H1 (cell line): ENCODE measurements at regions not wholly inside any gene's neighbourhood (a gene's known extent, or its start where the extent isn't known, plus 50 kb on each side); places are given as distances from the start of the nearest gene placed in this dataset.

ENCODE experiments used
- CTCF ChIA-PET: fragments of 300-600 bp; sonication (Branson Sonifier 250); formaldehyde crosslinking; loops from one replicate; lab custom pipeline; 2021; ENCODE audit not compliant: partially characterized antibody; lab: Charles Lee
- POLR2A ChIA-PET: fragments of 300-600 bp; sonication (Branson Sonifier 250); formaldehyde crosslinking; loops from one replicate; lab custom pipeline; 2021; ENCODE audit warnings: inconsistent platforms; ENCODE audit not compliant: partially characterized antibody; lab: Charles Lee
- DNase-seq, 2 experiments: peaks; one replicate each; pipeline versions ENCODE4 v3.0.0 to v3.0.0-alpha.2; 2010 to 2022; ENCODE audit warnings: low spot score in 2 of 2, low read depth in 1 of 2, mixed read lengths in 1 of 2
- FAIRE-seq: peaks from 2 replicates; lab custom pipeline; 2011; peaks lifted over from hg19 to GRCh38; lab: Jason Lieb, UNC
- H2AFZ ChIP-seq: 2 replicates; pipeline ENCODE4 v1.8.1; 2012; ENCODE audit warnings: low read length, inconsistent platforms
- H2AK5ac ChIP-seq: 2 replicates; pipeline ENCODE4 v1.6.1; 2013; ENCODE audit warnings: low read depth, low read length
- H2BK120ac ChIP-seq: replicated peaks from 2 replicates; pipeline ENCODE3; 2013; ENCODE audit warnings: low read depth, low read length, inconsistent platforms
- H2BK12ac ChIP-seq: 2 replicates; pipeline ENCODE4 v1.6.1; 2013; ENCODE audit warnings: low read depth, low read length
- H2BK15ac ChIP-seq: 2 replicates; pipeline ENCODE4 v1.6.1; 2013; ENCODE audit warnings: low read length
- H2BK20ac ChIP-seq: 2 replicates; pipeline ENCODE4 v1.6.1; 2013; ENCODE audit warnings: low read length
- H2BK5ac ChIP-seq: 2 replicates; pipeline ENCODE4 v1.6.1; 2013; ENCODE audit warnings: low read depth, low read length
- H3K14ac ChIP-seq: 2 replicates; pipeline ENCODE4 v1.6.1; 2013; ENCODE audit warnings: inconsistent platforms; ENCODE audit not compliant: insufficient read length
- H3K18ac ChIP-seq: 2 replicates; pipeline ENCODE4 v1.6.1; 2013; ENCODE audit warnings: low read length; ENCODE audit errors: extremely low read depth
- H3K23ac ChIP-seq: 2 replicates; pipeline ENCODE4 v1.6.1; 2013; ENCODE audit warnings: inconsistent platforms; ENCODE audit not compliant: insufficient read length
- H3K23me2 ChIP-seq: 2 replicates; pipeline ENCODE4 v1.6.1; 2013; ENCODE audit warnings: low read depth, low read length
- H3K27ac ChIP-seq: 2 replicates; pipeline ENCODE4 v1.6.1; 2011; ENCODE audit warnings: low read depth, low read length, inconsistent platforms
- H3K27me3 ChIP-seq, 4 experiments: replicated peaks in 1 of 4; 1 replicate in 1 of 4; 2 replicates in 3 of 4; pipeline versions ENCODE4 v1.6.1 to v1.8.1; 2011 to 2013; ENCODE audit warnings: low read length in 3 of 4, mild to moderate bottlenecking in 3 of 4, inconsistent platforms in 2 of 4, mixed read lengths in 2 of 4, moderate library complexity in 1 of 4; ENCODE audit not compliant: control insufficient read depth in 3 of 4, insufficient read depth in 3 of 4; ENCODE audit errors: extremely low read depth in 1 of 4
- H3K36me3 ChIP-seq, 4 experiments: 2 replicates each; pipeline versions ENCODE4 v1.6.1 to v1.8.1; 2011 to 2013; ENCODE audit warnings: mild to moderate bottlenecking in 4 of 4, low read length in 3 of 4, moderate library complexity in 2 of 4, control low read depth in 1 of 4, inconsistent platforms in 1 of 4; ENCODE audit not compliant: insufficient read depth in 4 of 4, control insufficient read depth in 2 of 4
- H3K4ac ChIP-seq: replicated peaks from 2 replicates; pipeline ENCODE3; 2013; ENCODE audit warnings: low read length, low read depth, mixed read lengths, inconsistent platforms; ENCODE audit not compliant: insufficient read length
- H3K4me1 ChIP-seq, 4 experiments: replicated peaks in 1 of 4; 1 replicate in 1 of 4; 2 replicates in 3 of 4; pipeline versions ENCODE4 v1.6.1 to v1.8.1; 2011 to 2013; ENCODE audit warnings: low read length in 3 of 4, inconsistent platforms in 2 of 4, mixed read lengths in 1 of 4; ENCODE audit not compliant: insufficient read depth in 4 of 4, control insufficient read depth in 3 of 4
- H3K4me2 ChIP-seq, 2 experiments: 2 replicates each; pipeline versions ENCODE4 v1.6.1 to v1.8.1; 2011 to 2013; ENCODE audit warnings: low read depth in 2 of 2, low read length in 2 of 2, control low read depth in 1 of 2, inconsistent platforms in 1 of 2, mild to moderate bottlenecking in 1 of 2; ENCODE audit not compliant: insufficient read depth in 1 of 2
- H3K4me3 ChIP-seq, 4 experiments: fragments of 200-600, 300-600 bp in 1 of 4; sonication (generic), shearing (Covaris generic), sonication (Bioruptor Twin) in 1 of 4; 2 replicates each; pipeline versions ENCODE4 v1.5.1 to v1.8.1; 2011 to 2016; ENCODE audit warnings: low read length in 4 of 4, low read depth in 3 of 4, control low read depth in 2 of 4, inconsistent platforms in 2 of 4, mild to moderate bottlenecking in 2 of 4, mixed read lengths in 1 of 4, moderate library complexity in 1 of 4; ENCODE audit not compliant: insufficient read depth in 2 of 4; ENCODE audit errors: extremely low read depth in 1 of 4
- H3K56ac ChIP-seq: replicated peaks from 2 replicates; pipeline ENCODE3; 2013; ENCODE audit warnings: low read depth, mild to moderate bottlenecking, mixed read lengths, low read length, inconsistent platforms; ENCODE audit not compliant: insufficient read length
- H3K79me1 ChIP-seq: 2 replicates; pipeline ENCODE4 v1.6.1; 2013; ENCODE audit warnings: low read depth, low read length, control low read depth
- H3K79me2 ChIP-seq, 2 experiments: 2 replicates each; pipeline versions ENCODE4 v1.6.1 to v1.8.1; 2012 to 2013; ENCODE audit warnings: low read length in 2 of 2, mild to moderate bottlenecking in 2 of 2, inconsistent platforms in 1 of 2; ENCODE audit not compliant: insufficient read depth in 2 of 2, control insufficient read depth in 1 of 2
- H3K9ac ChIP-seq, 4 experiments: replicated peaks in 1 of 4; 1 replicate in 1 of 4; 2 replicates in 3 of 4; pipeline versions ENCODE4 v1.6.1 to v1.8.1; 2011 to 2013; ENCODE audit warnings: low read depth in 3 of 4, low read length in 3 of 4, control low read depth in 2 of 4, mild to moderate bottlenecking in 2 of 4, moderate library complexity in 2 of 4, inconsistent platforms in 1 of 4; ENCODE audit errors: extremely low read depth in 1 of 4
- H3K9me3 ChIP-seq, 2 experiments: 2 replicates each; pipeline versions ENCODE4 v1.6.1 to v1.8.1; 2012 to 2013; ENCODE audit warnings: mild to moderate bottlenecking in 2 of 2, moderate library complexity in 2 of 2, control low read depth in 1 of 2, inconsistent platforms in 1 of 2, low read depth in 1 of 2, low read length in 1 of 2, mixed read lengths in 1 of 2; ENCODE audit not compliant: insufficient read depth in 2 of 2
- H4K20me1 ChIP-seq, 2 experiments: replicated peaks in 1 of 2; 2 replicates each; pipeline versions ENCODE3 to v1.8.1; 2011 to 2013; ENCODE audit warnings: inconsistent platforms in 2 of 2, low read length in 2 of 2, mild to moderate bottlenecking in 1 of 2; ENCODE audit not compliant: insufficient read depth in 2 of 2, control insufficient read depth in 1 of 2
- H4K5ac ChIP-seq: 2 replicates; pipeline ENCODE4 v1.6.1; 2013; ENCODE audit warnings: low read length, low read depth, mixed read lengths, inconsistent platforms; ENCODE audit not compliant: insufficient read length
- H4K8ac ChIP-seq: 2 replicates; pipeline ENCODE4 v1.8.0; 2013; ENCODE audit warnings: mild to moderate bottlenecking, moderate library complexity, low read length, inconsistent platforms; ENCODE audit not compliant: insufficient read depth; ENCODE audit errors: extremely low read depth
- H4K91ac ChIP-seq: replicated peaks from 2 replicates; pipeline ENCODE3; 2013; ENCODE audit warnings: low read length, mixed read lengths, inconsistent platforms; ENCODE audit not compliant: insufficient read length
- CHD1 ChIP-seq: IDR thresholded peaks from 2 replicates; pipeline ENCODE4 v1.6.1; 2012; ENCODE audit warnings: low read depth, low read length, improper control_type of control experiment
- CHD2 ChIP-seq: IDR thresholded peaks from 2 replicates; pipeline ENCODE4 v1.6.1; 2012; ENCODE audit warnings: low read length, improper control_type of control experiment
- FOSL1 ChIP-seq: IDR thresholded peaks from 2 replicates; pipeline ENCODE4 v1.6.1; 2011; ENCODE audit warnings: mild to moderate bottlenecking, low read depth, low read length, moderate library complexity; ENCODE audit not compliant: insufficient read depth
- HDAC2 ChIP-seq, 2 experiments: fragments of 300-600 bp in 1 of 2; sonication (generic) in 1 of 2; IDR thresholded peaks; 2 replicates each; pipeline ENCODE4 v1.6.1; 2011 to 2012; ENCODE audit warnings: low read depth in 2 of 2, low read length in 2 of 2, mild to moderate bottlenecking in 2 of 2, moderate library complexity in 2 of 2, borderline replicate concordance in 1 of 2, inconsistent platforms in 1 of 2
- KDM4A ChIP-seq: IDR thresholded peaks from one replicate; pipeline ENCODE4 v1.7.1; 2012; ENCODE audit warnings: low read depth, mild to moderate bottlenecking, moderate library complexity, low read length, inconsistent platforms; ENCODE audit not compliant: severe bottlenecking
- KDM5A ChIP-seq: fragments of 200-600 bp; IDR thresholded peaks from 2 replicates; pipeline ENCODE4 v1.7.1; 2012; ENCODE audit warnings: mild to moderate bottlenecking, low read length, inconsistent platforms, mixed read lengths
- RFX5 ChIP-seq: IDR thresholded peaks from 2 replicates; pipeline ENCODE4 v1.6.1; 2011; ENCODE audit warnings: low read depth, low read length, improper control_type of control experiment, borderline replicate concordance
- SIRT6 ChIP-seq: IDR thresholded peaks from one replicate; pipeline ENCODE4 v1.7.1; 2012; ENCODE audit warnings: low read length, inconsistent platforms
- SIX5 ChIP-seq: IDR thresholded peaks from 2 replicates; pipeline ENCODE4 v1.6.1; 2011; ENCODE audit warnings: mild to moderate bottlenecking, low read depth, low read length
- SP1 ChIP-seq: IDR thresholded peaks from 2 replicates; pipeline ENCODE4 v1.6.1; 2011; ENCODE audit warnings: low read depth, low read length
- YY1 ChIP-seq: IDR thresholded peaks from 2 replicates; pipeline ENCODE4 v1.6.1; 2011; ENCODE audit warnings: low read depth, mild to moderate bottlenecking, low read length
- ZNF274 ChIP-seq: IDR thresholded peaks from 2 replicates; pipeline ENCODE4 v1.7.0; 2012; ENCODE audit warnings: low read length, borderline replicate concordance; ENCODE audit errors: extremely low read depth
- TF ChIP-seq, protein P1 (sequence below): IDR thresholded peaks from 2 replicates; pipeline ENCODE4 v1.6.1; 2012; ENCODE audit warnings: inconsistent platforms

DNA sequence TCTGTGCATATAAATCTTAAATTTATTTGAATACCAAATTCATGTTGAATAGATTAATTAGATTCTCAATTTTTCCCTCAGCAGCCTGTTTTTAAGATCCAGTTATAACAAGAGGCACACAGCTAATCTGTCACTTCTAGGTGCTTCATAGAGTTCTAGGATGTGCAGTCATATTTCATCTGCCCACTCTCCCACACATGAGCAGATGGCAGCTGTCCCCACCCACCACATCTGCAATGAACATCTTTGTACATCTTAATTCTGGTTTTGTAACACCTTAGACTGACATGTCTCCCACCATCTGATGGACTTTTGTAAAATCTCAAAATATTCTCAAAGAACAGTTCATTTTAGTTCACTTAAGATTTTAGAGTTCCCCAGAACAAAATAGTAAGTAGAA, 250.8 kb upstream of the ST6GAL2 start:
- H4K91ac ChIP-seq = no peak overlapping the region
- H4K5ac ChIP-seq = no peak overlapping the region
- no peak overlapping the region for H2AFZ ChIP-seq
- H3K36me3 ChIP-seq = no peaks in the 10 kb centered on the region
- no peaks in the 10 kb centered on the region for H3K4me1 ChIP-seq
- no peak overlapping the region for H2BK20ac ChIP-seq
- no peaks in the 10 kb centered on the region for H3K27me3 ChIP-seq
- no peak overlapping the region for H3K56ac ChIP-seq
- no peak overlapping the region for H3K18ac ChIP-seq
- H2AK5ac ChIP-seq = no peak overlapping the region
- no peak overlapping the region for H3K27ac ChIP-seq
- H2BK5ac ChIP-seq = no peak overlapping the region
- H4K20me1 ChIP-seq = peaks cover 0 to 4% of the 10 kb centered on the region in 2 experiments
- no peaks in the 10 kb centered on the region for H3K79me1 ChIP-seq
- TF ChIP-seq CHD2 (no peak), SIX5 (no peak), CHD1 (no peak), KDM5A (no peak), FOSL1 (no peak), HDAC2 (IDR thresholded peaks at IDR 0.05; ENCODE audit: borderline replicate concordance in 1 of 2, low read depth in 2 of 2, low read length in 2 of 2) (no peak), SIRT6 (no peak), ZNF274 (no peak), SP1 (no peak), KDM4A (no peak), YY1 (no peak), RFX5 (no peak)
- TF ChIP-seq, protein P1, sequence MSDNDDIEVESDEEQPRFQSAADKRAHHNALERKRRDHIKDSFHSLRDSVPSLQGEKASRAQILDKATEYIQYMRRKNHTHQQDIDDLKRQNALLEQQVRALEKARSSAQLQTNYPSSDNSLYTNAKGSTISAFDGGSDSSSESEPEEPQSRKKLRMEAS = no peak
- no peak overlapping the region for H2BK120ac ChIP-seq
- H3K79me2 ChIP-seq = no peaks in the 10 kb centered on the region
- no peak overlapping the region for H2BK15ac ChIP-seq
- POLR2A ChIA-PET = no interaction called here
- no peak overlapping the region for H3K4ac ChIP-seq
- no peak overlapping the region for H4K8ac ChIP-seq
- no peaks in the 10 kb centered on the region for H3K9me3 ChIP-seq
- CTCF ChIA-PET = no interaction called here
- H3K4me2 ChIP-seq = no peak overlapping the region
- FAIRE-seq (no peak), DNase-seq (no peak)
- H3K14ac ChIP-seq = no peak overlapping the region
- H2BK12ac ChIP-seq = no peak overlapping the region
- peaks cover 5% of the 10 kb centered on the region; the same call in 1 of the 2 replicates for H3K23me2 ChIP-seq
- H3K23ac ChIP-seq = no peak overlapping the region
- H3K4me3 ChIP-seq = no peak overlapping the region
- no peak overlapping the region for H3K9ac ChIP-seq
